HCT116 (cell line): ENCODE measurements at regions not wholly inside any gene's neighbourhood (a gene's known extent, or its start where the extent isn't known, plus 50 kb on each side); places are given as distances from the start of the nearest gene placed in this dataset.

Experiments used
- ATAC-seq: fragments of 200-7000 bp; cut with Tn5 transposase; 2 replicates; pipeline ENCODE4 v1.9.1; 2020; ENCODE audit warnings: mild to moderate bottlenecking, moderate library complexity
- BruUV-seq: library from RNA; stranded (reverse); fragments of 400-500 nt; replicated peaks from 2 replicates; lab custom pipeline; 2021; lab: Mats Ljungman, UMichigan
- CTCF ChIA-PET: fragments of 300-600 bp; sonication (Branson Sonifier 250); formaldehyde crosslinking; loops from one replicate; lab custom pipeline; 2021; ENCODE audit warnings: antibody characterized with exemption; lab: Charles Lee
- POLR2A ChIA-PET: fragments of 300-600, 350-600 bp; sonication (Branson Sonifier 250); formaldehyde crosslinking; loops from one replicate; lab custom pipeline; 2021; ENCODE audit warnings: antibody characterized with exemption; lab: Charles Lee
- RAD21 ChIA-PET, 2 experiments: fragments of 300-600 bp; sonication (Branson Sonifier 250); formaldehyde crosslinking; loops; one replicate each; lab custom pipeline; 2023; ENCODE audit warnings: low total read pairs in 2 of 2; ENCODE audit not compliant: uncharacterized antibody in 2 of 2, unreplicated experiment in 2 of 2, low non-redundant PET in 1 of 2; lab: Charles Lee
- DNase-seq: peaks from one replicate; pipeline ENCODE4 v3.0.0-alpha.2; 2010; ENCODE audit warnings: low read depth, low spot score
- H2AFZ ChIP-seq: fragments of 200-600 bp; shearing (Covaris generic), sonication (generic); 2 replicates; pipeline ENCODE4 v1.6.1; 2017; ENCODE audit warnings: low read depth, mixed run types, mixed read lengths, antibody characterized with exemption, low read length; ENCODE audit not compliant: poor library complexity, severe bottlenecking
- H3K27ac ChIP-seq: 2 replicates; pipeline ENCODE4 v1.5.1; 2012; ENCODE audit warnings: low read depth, low read length
- H3K27me3 ChIP-seq: fragments of 200-600 bp; sonication (generic); 2 replicates; pipeline ENCODE4 v1.6.1; 2016; ENCODE audit warnings: mixed run types, low read length, mixed read lengths; ENCODE audit not compliant: insufficient read depth
- H3K36me3 ChIP-seq, 2 experiments: fragments of 200-500 bp in 1 of 2; fragments of 200-600 bp in 1 of 2; sonication (Bioruptor generic) in 1 of 2; sonication (generic) in 1 of 2; 2 replicates each; pipeline versions ENCODE4 v1.5.1 to v1.6.1; 2014 to 2016; ENCODE audit warnings: low read length in 2 of 2, inconsistent platforms in 1 of 2, mixed read lengths in 1 of 2, mixed run types in 1 of 2; ENCODE audit not compliant: insufficient read depth in 2 of 2, control insufficient read depth in 1 of 2
- H3K4me1 ChIP-seq, 2 experiments: fragments of 200-600 bp in 1 of 2; sonication (generic) in 1 of 2; 2 replicates each; pipeline versions ENCODE4 v1.5.1 to v1.6.1; 2012 to 2017; ENCODE audit warnings: low read length in 2 of 2, inconsistent platforms in 1 of 2, mild to moderate bottlenecking in 1 of 2, mixed read lengths in 1 of 2, mixed run types in 1 of 2, moderate library complexity in 1 of 2; ENCODE audit not compliant: insufficient read depth in 2 of 2, control insufficient read depth in 1 of 2
- H3K4me2 ChIP-seq: fragments of 200-600 bp; sonication (generic); 2 replicates; pipeline ENCODE4 v1.6.1; 2017; ENCODE audit warnings: mixed run types, low read length, mixed read lengths
- H3K4me3 ChIP-seq, 2 experiments: fragments of 200-600 bp in 1 of 2; sonication (generic) in 1 of 2; replicated peaks in 1 of 2; 2 replicates each; pipeline ENCODE4 v1.5.1; 2011 to 2016; ENCODE audit warnings: low read length in 2 of 2, control low read depth in 1 of 2, low read depth in 1 of 2, mild to moderate bottlenecking in 1 of 2, mixed read lengths in 1 of 2, mixed run types in 1 of 2
- H3K79me2 ChIP-seq: fragments of 200-600 bp; sonication (generic); 2 replicates; pipeline ENCODE4 v1.6.1; 2017; ENCODE audit warnings: mild to moderate bottlenecking, mixed run types, low read length, moderate library complexity, mixed read lengths; ENCODE audit not compliant: insufficient read depth
- H3K9ac ChIP-seq: fragments of 200-600 bp; sonication (generic); 2 replicates; pipeline ENCODE4 v1.6.1; 2016; ENCODE audit warnings: low read length, mixed read lengths
- H3K9me2 ChIP-seq: fragments of 200-600 bp; sonication (generic), shearing (Covaris generic); 2 replicates; pipeline ENCODE4 v1.6.1; 2017; ENCODE audit warnings: mixed run types, mild to moderate bottlenecking, moderate library complexity; ENCODE audit not compliant: insufficient read depth
- H3K9me3 ChIP-seq, 2 experiments: fragments of 200-500 bp in 1 of 2; fragments of 200-600 bp in 1 of 2; sonication (Bioruptor generic) in 1 of 2; sonication (generic) in 1 of 2; 2 replicates each; pipeline ENCODE4 v1.6.1; 2014 to 2017; ENCODE audit warnings: low read length in 2 of 2, mixed read lengths in 2 of 2, inconsistent platforms in 1 of 2, low read depth in 1 of 2, mild to moderate bottlenecking in 1 of 2, mixed run types in 1 of 2, moderate library complexity in 1 of 2; ENCODE audit not compliant: control insufficient read depth in 1 of 2, insufficient read depth in 1 of 2
- H4K20me1 ChIP-seq: fragments of 200-600 bp; sonication (generic), shearing (Covaris generic); 2 replicates; pipeline ENCODE4 v1.6.1; 2017; ENCODE audit warnings: mixed run types, mild to moderate bottlenecking, moderate library complexity; ENCODE audit not compliant: insufficient read depth
- ELF1 ChIP-seq: IDR thresholded peaks from 2 replicates; pipeline ENCODE4 v1.6.1; 2012; ENCODE audit warnings: low read depth, borderline replicate concordance
- JUND ChIP-seq: IDR thresholded peaks from 2 replicates; pipeline ENCODE4 v1.6.1; 2012
- POLR2A ChIP-seq: IDR thresholded peaks from 2 replicates; pipeline ENCODE4 v1.7.0; 2011; ENCODE audit warnings: borderline replicate concordance; ENCODE audit not compliant: insufficient read depth, insufficient read length; ENCODE audit errors: extremely low read depth
- POLR2AphosphoS5 ChIP-seq: IDR thresholded peaks from 2 replicates; pipeline ENCODE4 v1.6.1; 2011; ENCODE audit warnings: mild to moderate bottlenecking, low read depth, low read length, moderate library complexity
- SIN3A ChIP-seq: IDR thresholded peaks from 2 replicates; pipeline ENCODE4 v1.6.1; 2012; ENCODE audit warnings: low read depth
- SP1 ChIP-seq: IDR thresholded peaks from 2 replicates; pipeline ENCODE4 v1.6.1; 2012; ENCODE audit warnings: low read depth
- SRF ChIP-seq: IDR thresholded peaks from 2 replicates; pipeline ENCODE4 v1.6.1; 2012; ENCODE audit warnings: low read depth
- TCF7L2 ChIP-seq: IDR thresholded peaks from 2 replicates; pipeline ENCODE4 v1.7.0; 2011; ENCODE audit warnings: borderline replicate concordance, inconsistent platforms; ENCODE audit not compliant: insufficient read depth, insufficient read length; ENCODE audit errors: extremely low read depth
- YY1 ChIP-seq: IDR thresholded peaks from 2 replicates; pipeline ENCODE4 v1.6.1; 2011; ENCODE audit warnings: low read length, low read depth, moderate library complexity, mild to moderate bottlenecking; ENCODE audit not compliant: insufficient replicate concordance; ENCODE audit errors: extremely low read depth
- ZFX ChIP-seq: fragments of 450-650 bp; IDR thresholded peaks from 2 replicates; pipeline ENCODE4 v1.6.1; 2017
- intact Hi-C: fragments of 100-400 bp; cut with micrococcal nuclease; formaldehyde crosslinking; loops from 2 replicates; pipeline ENCODE4 v1.10.0; 2022
- TF ChIP-seq, protein P1 (sequence below): IDR thresholded peaks from 2 replicates; pipeline ENCODE4 v1.6.1; 2012; ENCODE audit warnings: low read depth
- TF ChIP-seq, protein P2 (sequence below): IDR thresholded peaks from 2 replicates; pipeline ENCODE4 v1.6.1; 2012
- TF ChIP-seq, protein P3 (sequence below), 3 experiments: fragments of 200-600 bp in 1 of 3; sonication (generic) in 1 of 3; IDR thresholded peaks in 2 of 3; conservative IDR thresholded peaks in 1 of 3; 2 replicates each; pipeline ENCODE4 v1.5.1; 2012 to 2017; ENCODE audit warnings: low read depth in 2 of 3, low read length in 2 of 3, antibody characterized with exemption in 1 of 3, borderline replicate concordance in 1 of 3, control low read depth in 1 of 3, mild to moderate bottlenecking in 1 of 3, mixed read lengths in 1 of 3, mixed run types in 1 of 3, moderate library complexity in 1 of 3; ENCODE audit not compliant: insufficient read depth in 1 of 3

DNA sequence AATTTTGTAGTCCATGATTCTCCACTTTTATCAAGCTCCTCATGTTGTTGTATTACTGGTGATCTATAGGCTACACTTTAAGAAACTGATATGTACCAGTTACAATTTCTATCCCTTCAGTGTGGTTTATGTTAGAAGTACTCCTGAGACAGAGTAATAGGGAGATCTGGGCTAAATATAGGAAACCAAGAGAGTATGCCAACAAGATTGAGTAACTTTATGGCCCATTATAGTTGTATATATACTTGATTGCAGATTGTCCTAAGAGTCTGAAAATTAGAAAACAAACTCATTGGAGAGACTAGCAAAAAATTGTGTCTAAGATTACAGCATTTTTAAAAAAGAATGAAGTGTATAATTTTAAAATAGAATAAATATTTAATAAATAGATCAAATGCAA lies 605.6 kb downstream of the XIRP2 start:
- no peak overlapping the region for H3K4me3 ChIP-seq
- no peaks in the 10 kb centered on the region for H3K79me2 ChIP-seq
- DNase-seq (no peak), ATAC-seq (no peak)
- POLR2A ChIA-PET: no interaction called here
- RAD21 ChIA-PET: no interaction called here
- no peak overlapping the region for H3K4me2 ChIP-seq
- H3K9me2 ChIP-seq: no peaks in the 10 kb centered on the region
- CTCF ChIA-PET: no interaction called here
- H3K36me3 ChIP-seq: no peaks in the 10 kb centered on the region
- BruUV-seq: no TSS peak
- H3K27me3 ChIP-seq: 0 out of 2 replicates have a peak, but pooled peaks cover 4% of the 10 kb centered on the region
- intact Hi-C loops: no loop called here
- no peak overlapping the region for H3K27ac ChIP-seq
- no peaks in the 10 kb centered on the region for H3K9me3 ChIP-seq
- no peak overlapping the region for H3K9ac ChIP-seq
- TF ChIP-seq SRF (no peak), YY1 (no peak), SP1 (no peak)
- TF ChIP-seq, protein P1, sequence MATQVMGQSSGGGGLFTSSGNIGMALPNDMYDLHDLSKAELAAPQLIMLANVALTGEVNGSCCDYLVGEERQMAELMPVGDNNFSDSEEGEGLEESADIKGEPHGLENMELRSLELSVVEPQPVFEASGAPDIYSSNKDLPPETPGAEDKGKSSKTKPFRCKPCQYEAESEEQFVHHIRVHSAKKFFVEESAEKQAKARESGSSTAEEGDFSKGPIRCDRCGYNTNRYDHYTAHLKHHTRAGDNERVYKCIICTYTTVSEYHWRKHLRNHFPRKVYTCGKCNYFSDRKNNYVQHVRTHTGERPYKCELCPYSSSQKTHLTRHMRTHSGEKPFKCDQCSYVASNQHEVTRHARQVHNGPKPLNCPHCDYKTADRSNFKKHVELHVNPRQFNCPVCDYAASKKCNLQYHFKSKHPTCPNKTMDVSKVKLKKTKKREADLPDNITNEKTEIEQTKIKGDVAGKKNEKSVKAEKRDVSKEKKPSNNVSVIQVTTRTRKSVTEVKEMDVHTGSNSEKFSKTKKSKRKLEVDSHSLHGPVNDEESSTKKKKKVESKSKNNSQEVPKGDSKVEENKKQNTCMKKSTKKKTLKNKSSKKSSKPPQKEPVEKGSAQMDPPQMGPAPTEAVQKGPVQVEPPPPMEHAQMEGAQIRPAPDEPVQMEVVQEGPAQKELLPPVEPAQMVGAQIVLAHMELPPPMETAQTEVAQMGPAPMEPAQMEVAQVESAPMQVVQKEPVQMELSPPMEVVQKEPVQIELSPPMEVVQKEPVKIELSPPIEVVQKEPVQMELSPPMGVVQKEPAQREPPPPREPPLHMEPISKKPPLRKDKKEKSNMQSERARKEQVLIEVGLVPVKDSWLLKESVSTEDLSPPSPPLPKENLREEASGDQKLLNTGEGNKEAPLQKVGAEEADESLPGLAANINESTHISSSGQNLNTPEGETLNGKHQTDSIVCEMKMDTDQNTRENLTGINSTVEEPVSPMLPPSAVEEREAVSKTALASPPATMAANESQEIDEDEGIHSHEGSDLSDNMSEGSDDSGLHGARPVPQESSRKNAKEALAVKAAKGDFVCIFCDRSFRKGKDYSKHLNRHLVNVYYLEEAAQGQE: no peak
- no peaks in the 10 kb centered on the region for H4K20me1 ChIP-seq
- H3K4me1 ChIP-seq: no peaks in the 10 kb centered on the region
- no peak overlapping the region for H2AFZ ChIP-seq

DNA sequence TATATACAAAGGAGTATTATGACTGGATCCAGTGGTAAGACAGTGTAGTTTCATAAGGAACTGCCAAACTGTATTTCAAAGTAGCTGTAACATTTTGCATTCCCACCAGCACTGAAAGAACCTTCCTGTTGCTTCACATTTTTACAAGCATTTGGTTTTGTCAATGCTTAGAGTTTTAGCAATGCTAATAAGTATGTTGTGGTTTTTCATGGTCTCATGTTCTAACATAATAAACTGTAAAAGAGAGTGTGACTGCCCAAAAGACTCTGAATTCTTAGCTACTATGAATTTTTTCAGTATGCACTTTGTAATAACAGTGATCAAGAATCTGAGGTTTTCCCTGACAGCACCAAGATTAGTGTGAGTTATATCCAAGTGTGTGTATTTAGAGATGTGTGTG lies 604.2 kb downstream of the XIRP2 start:
- H3K4me3 ChIP-seq: no peak overlapping the region
- no peaks in the 10 kb centered on the region for H3K4me1 ChIP-seq
- DNase-seq (no peak), ATAC-seq (no peak)
- 0 out of 2 replicates have a peak, but pooled peaks cover 4% of the 10 kb centered on the region for H3K27me3 ChIP-seq
- no peak overlapping the region for H3K4me2 ChIP-seq
- no peaks in the 10 kb centered on the region for H3K36me3 ChIP-seq
- BruUV-seq: no TSS peak
- POLR2A ChIA-PET: no interaction called here
- intact Hi-C loops: no loop called here
- H3K9me3 ChIP-seq: no peaks in the 10 kb centered on the region
- H3K79me2 ChIP-seq: no peaks in the 10 kb centered on the region
- H3K9me2 ChIP-seq: no peaks in the 10 kb centered on the region
- CTCF ChIA-PET: no interaction called here
- H3K27ac ChIP-seq: no peak overlapping the region
- RAD21 ChIA-PET: no interaction called here
- no peaks in the 10 kb centered on the region for H4K20me1 ChIP-seq
- H2AFZ ChIP-seq: no peak overlapping the region
- H3K9ac ChIP-seq: no peak overlapping the region
- TF ChIP-seq, protein P2, sequence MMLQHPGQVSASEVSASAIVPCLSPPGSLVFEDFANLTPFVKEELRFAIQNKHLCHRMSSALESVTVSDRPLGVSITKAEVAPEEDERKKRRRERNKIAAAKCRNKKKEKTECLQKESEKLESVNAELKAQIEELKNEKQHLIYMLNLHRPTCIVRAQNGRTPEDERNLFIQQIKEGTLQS: no peak
- no peak for TF ChIP-seq YY1
- TF ChIP-seq, protein P3, sequence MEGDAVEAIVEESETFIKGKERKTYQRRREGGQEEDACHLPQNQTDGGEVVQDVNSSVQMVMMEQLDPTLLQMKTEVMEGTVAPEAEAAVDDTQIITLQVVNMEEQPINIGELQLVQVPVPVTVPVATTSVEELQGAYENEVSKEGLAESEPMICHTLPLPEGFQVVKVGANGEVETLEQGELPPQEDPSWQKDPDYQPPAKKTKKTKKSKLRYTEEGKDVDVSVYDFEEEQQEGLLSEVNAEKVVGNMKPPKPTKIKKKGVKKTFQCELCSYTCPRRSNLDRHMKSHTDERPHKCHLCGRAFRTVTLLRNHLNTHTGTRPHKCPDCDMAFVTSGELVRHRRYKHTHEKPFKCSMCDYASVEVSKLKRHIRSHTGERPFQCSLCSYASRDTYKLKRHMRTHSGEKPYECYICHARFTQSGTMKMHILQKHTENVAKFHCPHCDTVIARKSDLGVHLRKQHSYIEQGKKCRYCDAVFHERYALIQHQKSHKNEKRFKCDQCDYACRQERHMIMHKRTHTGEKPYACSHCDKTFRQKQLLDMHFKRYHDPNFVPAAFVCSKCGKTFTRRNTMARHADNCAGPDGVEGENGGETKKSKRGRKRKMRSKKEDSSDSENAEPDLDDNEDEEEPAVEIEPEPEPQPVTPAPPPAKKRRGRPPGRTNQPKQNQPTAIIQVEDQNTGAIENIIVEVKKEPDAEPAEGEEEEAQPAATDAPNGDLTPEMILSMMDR (IDR thresholded peaks at IDR 0.05 in 2 of 3, conservative IDR thresholded peaks at IDR 0.05 in 1 of 3; ENCODE audit: borderline replicate concordance in 1 of 3, insufficient read depth in 1 of 3, low read depth in 2 of 3, low read length in 2 of 3): no peak
- TF ChIP-seq ZFX: no peak
- no peak for TF ChIP-seq SIN3A
- no peak for TF ChIP-seq ELF1
- no peak for TF ChIP-seq POLR2A
- no peak for TF ChIP-seq SRF
- no peak for TF ChIP-seq TCF7L2
- TF ChIP-seq POLR2AphosphoS5: no peak
- TF ChIP-seq JUND: no peak
